GM19239 (cell line): ENCODE measurements at regions not wholly inside any gene's neighbourhood (a gene's known extent, or its start where the extent isn't known, plus 50 kb on each side); places are given as distances from the start of the nearest gene placed in this dataset.
"Not testable (repeated sequence)": the region's sequence is repeated elsewhere in the genome, so short reads cannot be mapped to it uniquely, and the experiment has no call there.

Experiments used
- DNase-seq: peaks from one replicate; pipeline ENCODE4 v3.0.0; 2011; ENCODE audit warnings: low spot score; ENCODE audit not compliant: insufficient read length
- FAIRE-seq: peaks from 2 replicates; lab custom pipeline; 2011; peaks lifted over from hg19 to GRCh38; lab: Jason Lieb, UNC

DNA sequence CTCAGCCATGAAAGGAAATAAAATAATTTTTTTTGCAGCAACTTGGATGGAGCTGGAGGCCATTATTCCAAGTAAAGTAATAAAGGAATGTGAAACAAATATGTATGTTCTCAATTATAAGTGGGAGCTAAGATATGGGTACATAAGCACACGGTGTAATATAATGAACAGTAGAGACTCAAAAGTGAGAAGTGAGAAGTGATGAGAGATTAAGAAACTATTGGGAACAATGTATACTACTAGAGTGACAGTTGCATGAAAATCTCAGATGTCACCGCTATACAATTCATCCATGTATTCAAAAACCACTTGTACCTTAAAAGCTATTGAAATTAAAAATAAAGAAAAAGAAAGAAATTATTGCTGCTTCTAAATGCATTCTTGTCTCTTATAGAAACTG lies 182.9 kb upstream of the TACR3 start:
- FAIRE-seq (no peak), DNase-seq (no peak)

DNA sequence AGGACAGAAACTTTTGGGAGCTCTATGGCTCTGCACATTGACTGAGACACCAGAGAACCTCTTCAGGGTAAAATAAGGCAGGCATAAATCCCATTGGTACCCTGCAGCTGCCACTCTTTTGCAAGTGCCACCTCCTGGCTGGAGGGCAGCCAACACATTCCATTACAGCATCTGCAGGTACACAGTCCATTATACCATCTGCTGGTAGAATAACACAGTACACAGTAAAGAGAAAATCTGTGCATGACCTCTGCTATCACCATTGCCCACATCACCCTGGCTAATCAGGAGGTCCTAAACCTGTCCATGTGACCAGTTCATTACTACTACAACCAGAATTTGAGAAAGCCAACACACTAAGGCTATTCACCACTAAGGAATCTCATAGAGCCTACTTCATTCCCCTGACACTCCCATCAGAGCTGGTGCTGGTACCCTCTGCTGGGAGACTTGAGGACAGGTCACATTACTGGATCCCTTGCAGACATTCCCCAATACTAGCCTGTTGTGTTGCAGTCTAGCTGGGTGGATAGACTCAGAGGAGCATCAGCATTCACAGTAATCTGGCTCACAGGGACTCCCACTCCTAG lies 176.2 kb upstream of the TACR3 start:
- DNase-seq: no peak
- no peak for FAIRE-seq

DNA sequence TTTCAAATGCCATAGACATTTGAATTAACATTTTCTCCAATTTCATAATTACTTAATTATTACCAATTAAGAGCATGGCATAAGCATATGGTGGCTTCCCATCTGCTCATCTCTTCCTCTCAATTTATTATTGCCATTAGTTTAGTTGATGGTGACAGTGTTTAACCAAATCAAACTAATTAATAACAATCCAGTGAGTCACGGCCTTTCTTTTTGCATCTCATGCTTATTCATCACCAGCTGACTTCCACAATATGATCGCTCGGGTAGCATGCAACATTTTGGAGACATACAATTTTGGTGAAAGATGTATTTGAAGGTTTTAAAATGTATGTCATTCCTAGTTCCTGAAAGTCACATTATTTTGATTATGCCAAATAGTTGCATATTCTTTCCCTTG lies 172.8 kb upstream of the TACR3 start:
- FAIRE-seq (peak; percentile 23), DNase-seq (no peak)

DNA sequence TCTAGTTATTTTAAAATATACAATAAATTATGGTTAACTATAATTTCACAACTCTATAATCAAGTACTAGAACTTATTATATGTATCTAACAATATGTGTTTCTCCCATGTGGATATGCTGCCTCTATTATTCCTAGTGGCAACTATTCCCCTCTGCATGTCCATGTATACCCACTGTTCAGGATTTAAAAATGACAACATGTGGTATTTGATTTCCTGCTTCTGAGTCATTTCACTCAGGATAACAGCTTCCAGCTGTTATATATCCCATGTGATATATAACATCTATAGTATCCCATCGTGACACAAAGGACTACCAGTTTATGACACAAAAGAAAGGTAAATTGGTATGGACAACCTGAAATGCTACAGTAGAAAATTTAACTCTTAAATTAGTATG lies 167.4 kb upstream of the TACR3 start:
- DNase-seq (no peak), FAIRE-seq (no peak)

DNA sequence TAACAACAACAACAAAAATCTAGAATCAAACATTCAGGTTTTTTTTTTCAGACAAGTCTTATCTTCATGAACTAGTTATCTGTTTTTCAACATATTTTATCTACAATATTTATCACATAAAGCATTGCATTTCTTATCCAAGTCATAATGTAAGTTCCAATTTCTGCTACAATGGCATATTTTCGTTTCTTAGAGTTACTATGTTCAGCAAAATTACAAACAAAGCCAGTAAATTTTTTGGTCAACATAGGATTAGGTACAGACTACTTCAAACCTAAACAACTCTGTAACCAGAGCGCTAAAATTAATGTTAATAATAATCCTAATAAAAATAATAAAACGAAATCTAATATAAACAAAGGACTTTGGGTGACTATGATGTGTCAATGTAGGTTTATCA lies 165.4 kb upstream of the TACR3 start:
- FAIRE-seq (no peak), DNase-seq (no peak)

DNA sequence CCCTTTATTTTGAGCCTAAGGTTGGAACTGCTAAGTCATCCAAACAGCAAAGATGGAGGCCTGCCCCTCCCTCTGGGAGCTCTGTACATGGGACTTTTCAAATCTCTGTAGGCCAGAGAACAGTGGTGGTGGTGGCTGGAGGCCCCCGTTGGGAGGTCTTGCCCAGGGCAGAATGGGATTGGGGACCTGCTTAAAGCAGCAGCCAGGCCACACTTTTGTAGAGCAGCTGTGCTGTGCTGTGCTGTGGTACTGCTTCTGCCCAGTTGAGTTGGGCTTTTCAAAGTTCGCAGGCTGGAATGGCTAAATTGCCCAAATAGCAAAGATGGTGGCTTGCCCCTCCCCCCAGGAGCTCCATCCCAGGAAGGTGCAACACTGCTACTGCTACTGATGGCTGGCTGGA lies 147.5 kb upstream of the TACR3 start:
- DNase-seq (no peak), FAIRE-seq (no peak)

DNA sequence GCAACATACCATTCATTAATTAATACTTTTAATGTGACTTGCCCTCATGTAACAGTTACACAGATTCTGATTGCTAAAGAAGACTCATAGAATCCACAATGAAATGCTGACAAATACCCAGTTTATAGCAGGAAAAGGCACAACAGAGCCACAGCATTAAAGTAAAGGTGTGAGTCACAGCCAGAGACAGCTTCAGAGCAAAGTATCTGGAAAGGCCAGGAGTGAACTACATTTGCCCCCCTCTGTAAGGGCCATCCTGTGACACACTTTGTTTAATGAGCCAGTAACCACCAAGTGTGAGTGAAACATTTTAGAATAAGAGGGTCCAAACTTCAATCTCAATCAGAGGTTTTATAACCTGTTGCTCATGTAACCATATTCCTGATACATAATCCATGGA lies 133.8 kb upstream of the TACR3 start:
- no peak for FAIRE-seq
- DNase-seq: no peak

DNA sequence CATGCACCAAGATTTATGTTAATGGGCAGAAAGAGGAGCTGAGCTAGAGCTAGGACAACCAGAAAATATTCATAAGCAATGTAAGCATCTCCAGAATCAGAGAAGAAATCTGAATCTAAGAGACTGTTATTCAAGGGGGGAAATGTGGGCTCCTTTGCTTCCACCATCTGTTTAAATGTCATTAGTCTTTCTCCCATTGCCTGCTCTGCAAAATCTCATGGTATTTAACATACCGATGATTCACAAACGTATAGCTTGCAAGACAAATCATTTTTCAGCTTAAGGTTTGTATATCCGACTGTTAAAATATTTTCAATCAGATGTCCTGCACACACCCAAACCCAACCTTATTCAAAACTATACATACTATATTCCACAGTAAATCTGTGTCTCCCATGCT lies 133.4 kb upstream of the TACR3 start:
- DNase-seq: no peak
- no peak for FAIRE-seq

DNA sequence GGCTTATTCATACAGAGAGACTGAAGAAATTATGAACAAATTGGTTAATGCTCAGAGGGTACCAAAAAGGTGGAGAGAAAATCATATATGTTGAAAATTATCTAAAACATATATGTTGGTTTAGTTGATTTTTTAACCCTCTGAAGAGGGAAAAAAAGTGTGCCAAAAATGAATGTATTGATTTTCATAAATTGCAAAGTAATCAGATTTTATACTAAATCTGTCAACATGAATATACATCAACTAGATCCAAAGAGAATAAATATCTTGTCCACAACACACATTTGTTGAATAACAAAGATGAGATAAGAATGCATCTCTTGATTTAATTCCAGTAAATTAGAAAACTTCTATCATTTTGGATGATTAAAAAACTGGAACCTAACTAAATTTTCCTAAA lies 125.3 kb upstream of the TACR3 start:
- DNase-seq (no peak), FAIRE-seq (no peak)

DNA sequence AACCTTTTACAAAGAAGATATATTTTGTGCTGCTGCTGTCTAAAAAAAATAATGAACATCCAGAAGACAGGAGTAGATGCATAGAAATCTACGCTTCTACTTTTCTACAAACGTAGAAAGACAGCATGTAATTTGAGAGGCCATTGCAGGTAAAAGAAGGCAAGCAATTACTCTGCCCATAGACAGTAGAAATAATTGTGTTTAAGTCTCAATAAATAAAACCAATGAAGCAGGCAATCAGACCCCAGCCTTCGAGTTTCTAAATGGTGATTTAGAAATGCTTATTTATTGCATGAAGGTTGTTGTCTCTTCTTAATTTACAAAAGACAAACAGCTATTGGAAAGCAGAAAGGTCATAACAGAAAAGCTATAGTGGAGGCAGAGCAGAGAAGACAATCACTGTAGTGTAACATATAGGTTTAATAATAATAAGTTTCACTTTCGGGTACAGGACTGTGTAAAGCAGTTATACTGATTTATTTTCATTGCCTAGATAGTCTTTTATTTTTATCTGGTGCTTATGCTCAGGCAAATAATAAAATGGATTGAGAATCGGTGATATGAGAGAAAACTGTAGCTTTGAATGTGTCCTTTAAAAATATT lies 123.0 kb upstream of the TACR3 start:
- FAIRE-seq: no peak
- no peak for DNase-seq

DNA sequence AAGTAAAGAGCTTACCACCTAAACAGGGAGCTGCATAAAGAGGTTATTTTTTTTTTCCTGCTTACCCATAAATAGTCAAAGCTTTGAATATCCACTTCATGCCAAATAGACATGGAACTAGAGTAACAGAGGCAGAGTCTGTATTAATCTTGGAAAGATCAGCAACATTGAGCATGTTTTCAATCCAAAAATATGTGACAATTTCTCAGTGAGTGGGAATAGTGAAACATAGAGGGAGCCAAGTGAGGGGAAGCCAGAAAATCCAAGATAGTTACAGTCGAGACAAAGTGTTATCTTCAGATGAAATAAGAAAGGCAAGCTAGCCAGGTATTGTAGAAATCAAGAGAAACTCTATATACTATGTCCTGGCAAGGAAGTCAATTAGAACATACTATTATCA lies 122.3 kb upstream of the TACR3 start:
- FAIRE-seq: no peak

DNA sequence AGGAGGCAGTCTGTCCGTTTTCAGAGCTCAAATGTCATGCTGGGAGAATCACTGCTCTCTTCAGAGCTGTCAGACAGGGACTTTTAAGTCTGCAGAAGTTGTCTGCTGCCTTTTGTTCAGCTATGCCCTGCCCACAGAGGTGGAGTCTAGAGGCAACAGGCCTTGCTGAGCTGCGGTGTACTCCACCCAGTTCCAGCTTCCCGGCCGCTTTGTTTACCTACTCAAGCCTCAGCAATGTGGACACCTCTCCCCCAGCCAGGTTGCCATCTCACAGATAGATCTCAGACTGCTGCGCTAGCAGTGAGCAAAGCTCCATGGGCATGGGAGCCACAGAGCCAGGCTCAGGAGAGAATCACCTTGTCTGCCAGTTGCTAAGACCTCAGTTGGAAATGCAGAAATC lies 90.5 kb upstream of the TACR3 start:
- not testable (repeated sequence) for FAIRE-seq, DNase-seq

More for the DNA sequence above, 122.3 kb upstream of the TACR3 start:
- no peak for DNase-seq

DNA sequence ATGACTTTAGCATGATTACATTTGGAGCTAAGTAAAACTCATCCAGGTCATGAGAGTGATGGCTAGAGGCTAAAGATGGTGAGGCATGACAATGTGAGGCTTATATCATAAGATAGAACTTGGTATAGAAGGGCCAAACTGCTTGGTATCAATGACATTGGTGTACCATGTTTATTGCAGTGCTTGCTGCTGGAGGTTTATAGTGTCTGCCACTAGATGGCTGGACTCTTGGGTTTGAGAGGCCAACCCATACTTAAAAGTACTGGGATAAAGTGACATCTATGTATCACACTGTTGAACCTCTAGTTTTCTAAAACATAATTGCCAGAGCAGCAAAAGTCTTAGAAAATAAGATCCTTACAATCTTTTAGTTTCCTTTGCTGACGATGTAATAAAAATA lies 83.0 kb upstream of the TACR3 start:
- no peak for FAIRE-seq
- DNase-seq: no peak

DNA sequence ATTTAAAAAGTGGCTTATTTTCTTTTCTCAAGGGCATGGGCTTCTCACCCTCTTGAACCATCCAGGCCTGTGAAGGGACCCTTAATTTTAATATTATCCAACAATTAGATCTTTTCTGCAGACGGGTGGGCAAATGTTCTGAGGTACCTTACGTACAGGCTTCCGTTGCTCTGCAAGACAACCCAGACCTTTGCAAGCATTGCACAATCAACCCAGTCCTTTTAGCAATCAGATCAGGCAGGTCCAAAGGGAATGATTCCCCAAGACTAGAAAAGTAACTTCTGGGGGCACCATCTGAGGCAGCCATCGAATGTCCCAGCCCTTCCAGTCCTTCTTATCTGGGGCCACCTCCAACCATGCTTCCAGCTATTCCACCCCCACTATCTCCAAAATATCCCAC lies 67.3 kb upstream of the TACR3 start:
- no peak for FAIRE-seq
- no peak for DNase-seq

DNA sequence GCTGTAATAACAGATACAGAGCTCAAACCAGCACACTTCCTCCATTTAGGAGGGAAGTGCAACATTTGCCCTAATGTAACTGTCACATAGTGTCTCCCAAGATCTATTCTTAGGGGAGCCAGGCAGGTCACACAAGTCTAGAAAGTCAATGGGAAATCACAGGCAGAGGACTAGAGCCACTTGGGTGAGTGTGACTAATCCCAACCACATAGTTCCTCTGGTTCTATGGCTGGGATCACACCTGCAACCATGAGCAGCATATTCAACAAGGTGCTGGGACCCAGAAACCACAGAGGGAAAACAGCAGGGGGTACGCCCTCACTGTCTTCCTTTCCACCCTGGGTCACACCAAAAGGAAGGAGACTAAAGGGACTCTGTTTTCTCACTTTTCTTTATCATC lies 66.8 kb upstream of the TACR3 start:
- no peak for DNase-seq
- FAIRE-seq: no peak

DNA sequence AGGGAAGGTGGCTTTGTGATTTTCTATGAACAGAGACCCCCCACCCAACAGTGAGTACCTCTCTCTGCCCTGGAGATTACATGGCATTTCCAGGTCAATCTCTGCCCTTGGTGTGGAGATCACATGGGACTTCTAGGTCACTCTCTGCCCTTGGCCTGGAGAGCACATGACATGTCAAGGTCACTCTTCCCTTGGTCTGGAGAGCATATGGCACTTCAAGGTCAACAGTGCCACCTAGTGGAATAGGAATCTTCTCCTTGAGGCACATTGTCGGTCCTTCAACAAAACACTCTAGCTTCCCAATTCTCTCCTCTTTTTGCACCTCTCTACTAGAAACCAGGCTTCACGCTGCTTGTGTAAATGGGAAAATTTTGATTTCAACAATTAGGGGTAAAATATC lies 66.2 kb upstream of the TACR3 start:
- peak; percentile 91 for FAIRE-seq

DNA sequence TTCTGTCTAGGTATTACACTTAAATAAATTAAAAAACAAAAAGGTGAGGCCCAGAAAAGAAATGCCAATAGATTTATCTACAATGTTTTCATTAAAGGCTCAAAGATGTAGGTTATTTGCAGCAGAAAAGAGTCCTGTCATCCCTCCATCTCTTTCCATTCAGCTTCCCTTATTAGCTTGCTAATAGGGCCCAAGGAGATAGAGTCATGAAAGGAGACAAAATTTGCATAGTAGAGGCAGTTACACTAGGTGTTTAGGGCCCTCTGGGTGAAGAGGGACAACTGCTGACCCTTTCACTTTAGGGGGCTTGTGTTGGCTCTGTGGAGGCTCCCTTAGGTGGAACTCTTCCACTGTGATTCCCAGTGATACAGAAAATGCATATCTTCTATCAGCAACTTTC lies 58.4 kb upstream of the TACR3 start:
- FAIRE-seq: no peak
- DNase-seq: no peak

More for the DNA sequence above, 66.2 kb upstream of the TACR3 start:
- peak; percentile 3 for DNase-seq

DNA sequence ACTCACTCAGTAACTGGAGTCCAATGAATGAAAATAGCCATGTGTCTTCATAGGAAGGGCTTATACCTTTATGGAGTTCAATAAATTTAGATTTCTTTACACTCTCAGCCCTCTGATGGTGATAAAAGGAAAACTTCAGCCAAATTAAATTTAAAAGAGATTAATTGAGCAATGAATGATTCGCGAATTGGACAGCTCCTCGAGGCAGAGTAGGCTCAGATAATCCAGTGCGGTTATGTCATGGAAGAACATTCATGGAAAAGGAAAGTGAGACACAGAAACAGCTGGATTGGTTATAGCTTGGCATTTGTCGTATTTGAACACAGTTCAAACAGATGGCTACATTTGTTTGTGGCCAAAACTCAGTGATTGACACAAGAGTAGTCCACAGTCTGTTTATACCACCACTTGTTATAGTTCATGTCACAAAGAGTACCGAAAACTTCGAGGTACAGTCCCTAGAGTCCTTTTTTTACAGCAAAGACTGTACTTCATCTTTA lies 54.6 kb upstream of the TACR3 start:
- no peak for FAIRE-seq

DNA sequence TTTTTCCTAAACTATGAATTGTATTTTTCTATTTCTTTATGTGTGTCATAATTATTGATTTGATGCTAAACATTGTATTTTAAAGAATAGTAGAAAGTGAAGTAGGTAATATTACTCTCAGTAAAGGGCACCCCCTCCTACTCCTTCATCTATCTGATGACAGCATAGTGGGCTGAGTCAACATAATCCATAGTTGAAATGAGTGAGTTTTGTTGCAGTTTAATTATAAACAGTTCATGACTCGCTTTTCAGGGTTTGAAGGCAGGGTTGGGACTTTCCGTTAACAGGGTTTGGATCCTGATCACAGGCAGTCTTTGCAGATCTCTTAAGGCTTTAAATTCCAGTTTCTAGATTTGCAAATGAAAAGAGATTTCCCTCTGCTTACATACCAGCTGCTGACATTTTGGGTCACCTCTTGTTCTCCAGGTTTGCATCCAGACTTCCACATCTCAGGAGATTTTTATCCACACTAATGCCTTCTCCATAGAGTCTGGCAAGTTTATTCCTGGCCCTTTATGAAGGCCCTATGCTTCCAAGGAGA lies 54.0 kb upstream of the TACR3 start:
- no peak for DNase-seq
- FAIRE-seq: no peak

More for the DNA sequence above, 54.6 kb upstream of the TACR3 start:
- no peak for DNase-seq
